Mucosa of descending colon (tissue), 3 donors: ENCODE measurements at regions not wholly inside any gene's neighbourhood (a gene's known extent, or its start where the extent isn't known, plus 50 kb on each side); places are given as distances from the start of the nearest gene placed in this dataset.

Experiments
- ATAC-seq: fragments of 200-7000 bp; cut with Tn5 transposase; one replicate; pipeline ENCODE4 v1.9.1; 2020; ENCODE audit warnings: mild to moderate bottlenecking, moderate library complexity
- DNase-seq, 3 donors: peaks; one replicate each; pipeline ENCODE4 v3.0.0-alpha.2; 2020
- H3K36me3 ChIP-seq: fragments of 200-600 bp; one replicate; pipeline ENCODE4 v1.8.0; 2021; ENCODE audit warnings: low read depth, mild to moderate bottlenecking
- H3K4me1 ChIP-seq: fragments of 200-600 bp; one replicate; pipeline ENCODE4 v1.8.0; 2021; ENCODE audit warnings: low read depth, mild to moderate bottlenecking
- H3K4me3 ChIP-seq: fragments of 200-600 bp; one replicate; pipeline ENCODE4 v1.8.0; 2021; ENCODE audit warnings: mild to moderate bottlenecking
- H3K9me3 ChIP-seq: fragments of 200-600 bp; one replicate; pipeline ENCODE4 v1.8.0; 2021; ENCODE audit warnings: mild to moderate bottlenecking
- intact Hi-C, 2 donors: fragments of 100-400 bp; cut with DNase I in 1 of 2; cut with micrococcal nuclease in 1 of 2; formaldehyde crosslinking; loops; one replicate each; pipeline versions ENCODE4 v1.11.0 to v1.11.1; 2022; cut with DNase I, micrococcal nuclease
- TF ChIP-seq, protein P1 (sequence below): fragments of 200-600 bp; IDR thresholded peaks from one replicate; pipeline ENCODE4 v1.8.0; 2022; ENCODE audit warnings: antibody characterized with exemption, mild to moderate bottlenecking
- donor health status: DM: no; HTN: no; CAD: no; lungs with moderate emphysema.
- donor health status: DM: no; HTN: no; CAD: no.
- donor health status: DM: no; HTN: yes; CAD: no.

DNA sequence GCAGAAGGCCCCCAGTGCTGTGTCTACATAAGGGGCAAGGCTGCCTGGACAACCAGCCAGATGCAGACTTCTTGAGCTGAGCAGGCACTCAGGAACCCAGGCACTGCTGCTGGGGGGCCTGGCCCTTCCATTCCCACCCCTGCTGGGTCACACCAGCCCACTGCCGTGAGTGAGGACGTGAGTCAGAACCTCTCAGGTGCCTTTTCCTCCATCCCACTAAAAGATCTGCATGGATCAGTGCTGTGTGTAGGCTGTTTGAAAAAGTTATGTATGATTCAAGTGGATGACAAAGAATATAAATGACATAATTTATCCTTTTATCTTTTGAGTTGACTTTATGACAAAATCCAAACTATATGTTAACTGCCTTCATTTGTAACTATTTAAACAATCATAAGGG is 499.3 kb downstream of the INHBA start:
- Histone ChIP-seq H3K9me3 (no peaks in the 10 kb centered on the region), H3K4me3 (no peak overlapping the region), H3K36me3 (no peaks in the 10 kb centered on the region), H3K4me1 (no peaks in the 10 kb centered on the region)
- intact Hi-C loops: no loop called here
- DNase-seq (no peak), ATAC-seq (no peak)
- TF ChIP-seq, protein P1, sequence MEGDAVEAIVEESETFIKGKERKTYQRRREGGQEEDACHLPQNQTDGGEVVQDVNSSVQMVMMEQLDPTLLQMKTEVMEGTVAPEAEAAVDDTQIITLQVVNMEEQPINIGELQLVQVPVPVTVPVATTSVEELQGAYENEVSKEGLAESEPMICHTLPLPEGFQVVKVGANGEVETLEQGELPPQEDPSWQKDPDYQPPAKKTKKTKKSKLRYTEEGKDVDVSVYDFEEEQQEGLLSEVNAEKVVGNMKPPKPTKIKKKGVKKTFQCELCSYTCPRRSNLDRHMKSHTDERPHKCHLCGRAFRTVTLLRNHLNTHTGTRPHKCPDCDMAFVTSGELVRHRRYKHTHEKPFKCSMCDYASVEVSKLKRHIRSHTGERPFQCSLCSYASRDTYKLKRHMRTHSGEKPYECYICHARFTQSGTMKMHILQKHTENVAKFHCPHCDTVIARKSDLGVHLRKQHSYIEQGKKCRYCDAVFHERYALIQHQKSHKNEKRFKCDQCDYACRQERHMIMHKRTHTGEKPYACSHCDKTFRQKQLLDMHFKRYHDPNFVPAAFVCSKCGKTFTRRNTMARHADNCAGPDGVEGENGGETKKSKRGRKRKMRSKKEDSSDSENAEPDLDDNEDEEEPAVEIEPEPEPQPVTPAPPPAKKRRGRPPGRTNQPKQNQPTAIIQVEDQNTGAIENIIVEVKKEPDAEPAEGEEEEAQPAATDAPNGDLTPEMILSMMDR: no peak

DNA sequence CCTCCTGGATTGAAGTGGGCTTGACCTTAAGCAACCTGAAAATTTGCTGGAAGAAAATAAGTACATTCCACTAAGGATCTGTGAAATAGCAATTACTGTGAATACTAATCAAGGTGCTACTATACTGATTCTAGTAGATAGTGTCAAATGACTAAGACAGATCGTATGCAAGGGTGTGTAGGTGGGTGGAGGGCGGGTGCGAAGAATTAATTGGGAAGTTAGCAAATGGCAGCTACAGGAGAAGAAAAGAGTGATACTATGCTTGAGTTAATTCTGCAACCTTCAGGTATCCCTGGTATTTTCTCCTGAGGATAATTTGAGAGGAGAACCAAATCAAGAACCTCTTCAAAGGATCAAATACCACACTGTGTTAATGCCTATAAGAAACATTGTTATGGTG is 501.9 kb downstream of the INHBA start:
- no peaks in the 10 kb centered on the region for H3K36me3 ChIP-seq
- intact Hi-C loops: no loop called here
- no peaks in the 10 kb centered on the region for H3K9me3 ChIP-seq
- TF ChIP-seq, protein P1: no peak
- no peak for ATAC-seq
- no peak overlapping the region for H3K4me3 ChIP-seq
- no peaks in the 10 kb centered on the region for H3K4me1 ChIP-seq
- no peak for DNase-seq

DNA sequence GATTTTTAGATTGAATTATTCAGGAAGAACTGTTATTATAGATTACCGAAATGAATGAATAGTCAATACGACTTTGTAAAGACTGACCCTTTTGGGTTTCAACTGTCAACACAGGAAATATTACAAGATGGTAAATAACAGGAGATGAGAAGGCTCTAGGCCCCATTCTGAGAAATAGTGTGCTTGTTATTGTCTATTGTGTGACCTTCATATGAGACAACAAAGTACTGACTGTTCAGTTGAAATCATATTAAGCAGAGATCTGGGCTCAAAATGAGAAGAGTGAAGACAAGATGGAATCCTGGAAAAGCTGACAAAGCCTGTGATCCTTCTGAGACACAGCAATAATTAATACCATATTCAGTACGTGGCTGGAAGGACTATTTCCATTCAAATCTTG is 503.8 kb downstream of the INHBA start:
- H3K4me3 ChIP-seq: no peak overlapping the region
- H3K4me1 ChIP-seq: no peaks in the 10 kb centered on the region
- no peaks in the 10 kb centered on the region for H3K9me3 ChIP-seq
- ATAC-seq (no peak), DNase-seq (no peak)
- no peaks in the 10 kb centered on the region for H3K36me3 ChIP-seq
- TF ChIP-seq, protein P1: no peak
- intact Hi-C loops: no loop called here

DNA sequence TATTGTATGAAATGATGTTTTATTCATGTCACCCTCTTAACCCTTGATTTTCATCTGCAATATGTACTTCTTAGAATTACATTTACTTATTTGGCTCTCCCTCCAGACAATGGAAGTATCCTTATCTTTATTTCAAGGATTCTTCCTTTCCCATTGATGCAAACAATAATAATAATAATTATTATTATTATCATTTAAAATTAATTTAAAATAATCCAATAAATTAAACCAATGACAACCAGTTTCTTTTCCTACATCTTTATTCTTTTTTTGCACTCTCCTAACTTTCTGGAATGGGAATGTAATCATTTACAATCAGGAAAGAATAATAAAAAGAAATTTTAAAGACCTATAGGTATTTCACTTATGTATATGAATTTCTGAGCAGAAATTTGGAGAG is 504.4 kb downstream of the INHBA start:
- DNase-seq (no peak), ATAC-seq (no peak)
- intact Hi-C loops: no loop called here
- H3K4me3 ChIP-seq: no peak overlapping the region
- H3K36me3 ChIP-seq: no peaks in the 10 kb centered on the region
- no peaks in the 10 kb centered on the region for H3K4me1 ChIP-seq
- no peaks in the 10 kb centered on the region for H3K9me3 ChIP-seq
- TF ChIP-seq, protein P1: no peak

DNA sequence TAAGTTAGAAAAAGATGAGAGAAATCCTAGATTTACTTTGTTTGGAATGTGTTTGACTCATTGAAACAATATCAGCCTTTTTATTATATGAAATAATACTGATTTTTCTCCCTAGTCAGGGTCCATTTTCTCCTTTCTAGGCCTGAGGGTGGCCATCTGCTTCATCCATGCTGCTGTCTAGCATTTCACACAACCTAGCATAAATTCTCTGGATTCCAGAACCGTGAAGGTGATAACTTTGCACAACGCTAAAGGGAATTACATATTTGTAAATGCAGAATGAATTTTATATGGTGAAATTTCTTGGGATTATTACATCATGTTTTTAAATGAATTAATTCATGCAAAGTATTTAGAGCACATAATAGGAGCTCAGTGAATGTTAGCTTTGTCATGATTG is 505.1 kb downstream of the INHBA start:
- Histone ChIP-seq H3K4me3 (no peak overlapping the region), H3K4me1 (no peaks in the 10 kb centered on the region), H3K36me3 (no peaks in the 10 kb centered on the region), H3K9me3 (no peaks in the 10 kb centered on the region)
- intact Hi-C loops: no loop called here
- DNase-seq: no peak
- TF ChIP-seq, protein P1: no peak
- ATAC-seq: no peak

DNA sequence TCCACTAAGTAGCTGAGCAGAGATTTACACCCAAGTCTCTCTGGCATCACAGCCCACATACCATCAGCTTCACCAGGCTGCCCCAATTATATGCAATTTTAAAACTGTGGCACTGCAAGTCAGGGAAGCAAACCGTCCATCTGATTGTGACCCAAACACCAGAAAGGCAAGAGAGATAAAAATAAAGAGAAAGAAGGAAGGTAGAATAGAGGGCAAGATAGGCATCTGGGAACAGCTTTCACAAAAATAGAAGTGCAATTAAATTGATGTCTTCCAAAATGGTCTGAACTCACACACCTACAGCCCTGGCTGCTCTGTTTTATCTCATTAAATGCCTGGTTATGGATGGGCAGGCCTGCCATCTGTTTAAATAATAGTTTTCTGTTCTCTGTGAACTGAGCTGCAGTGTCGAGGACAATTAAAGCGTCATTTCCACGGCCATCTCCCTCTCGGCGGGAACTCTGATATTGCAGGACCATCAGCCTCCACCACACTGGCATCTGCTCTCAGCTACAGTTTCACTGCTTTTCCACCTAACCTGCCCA is 509.1 kb downstream of the INHBA start:
- DNase-seq (no peak), ATAC-seq (no peak)
- Histone ChIP-seq H3K9me3 (no peaks in the 10 kb centered on the region), H3K36me3 (no peaks in the 10 kb centered on the region), H3K4me1 (no peaks in the 10 kb centered on the region), H3K4me3 (no peak overlapping the region)
- TF ChIP-seq, protein P1: no peak
- intact Hi-C loops: no loop called here
